ENCODE measurements at regions not wholly inside any gene's neighbourhood (a gene's known extent, or its start where the extent isn't known, plus 50 kb on each side); places are given as distances from the start of the nearest gene placed in this dataset.

DNA sequence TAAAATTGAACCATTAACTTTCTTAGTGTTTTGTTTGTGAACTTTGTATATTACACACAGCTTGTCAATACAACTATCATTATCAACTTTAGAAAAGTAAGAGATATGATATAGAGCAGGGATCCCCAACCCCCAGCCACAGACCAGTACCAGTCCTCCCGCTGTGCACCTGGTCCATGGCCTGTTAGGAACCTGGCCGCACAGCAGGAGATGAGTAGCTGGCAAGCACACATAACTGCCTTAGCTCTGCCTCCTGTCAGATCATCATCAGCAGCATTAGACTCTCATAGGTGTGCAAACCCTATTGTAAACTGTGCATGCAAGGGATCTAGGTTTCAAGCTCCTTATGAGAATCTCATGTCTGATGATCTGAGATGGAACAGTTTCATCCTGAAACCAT lies 491.0 kb upstream of the NXPH2 start:
- no peak for DNase-seq (ENCODE audit: low spot score)

DNA sequence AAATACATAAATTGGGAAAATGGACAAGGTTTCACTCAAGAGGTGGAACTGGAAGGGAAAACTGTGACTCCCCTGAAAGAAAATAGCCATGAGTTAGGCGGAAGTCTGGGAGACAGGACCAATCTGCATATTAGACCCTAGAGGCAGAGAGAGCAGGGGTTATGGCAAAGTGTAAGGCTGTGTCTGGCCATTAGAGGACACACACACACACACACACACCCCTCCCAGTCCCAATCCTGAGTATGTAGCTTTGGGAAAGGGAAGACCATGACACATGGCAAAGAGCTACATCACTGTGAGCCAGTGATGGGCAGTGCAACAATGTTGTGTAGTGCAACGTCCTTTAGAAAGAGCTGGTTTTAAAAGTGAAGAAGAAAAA lies 479.9 kb upstream of the NXPH2 start:
- no peak for DNase-seq (ENCODE audit: low spot score)

DNA sequence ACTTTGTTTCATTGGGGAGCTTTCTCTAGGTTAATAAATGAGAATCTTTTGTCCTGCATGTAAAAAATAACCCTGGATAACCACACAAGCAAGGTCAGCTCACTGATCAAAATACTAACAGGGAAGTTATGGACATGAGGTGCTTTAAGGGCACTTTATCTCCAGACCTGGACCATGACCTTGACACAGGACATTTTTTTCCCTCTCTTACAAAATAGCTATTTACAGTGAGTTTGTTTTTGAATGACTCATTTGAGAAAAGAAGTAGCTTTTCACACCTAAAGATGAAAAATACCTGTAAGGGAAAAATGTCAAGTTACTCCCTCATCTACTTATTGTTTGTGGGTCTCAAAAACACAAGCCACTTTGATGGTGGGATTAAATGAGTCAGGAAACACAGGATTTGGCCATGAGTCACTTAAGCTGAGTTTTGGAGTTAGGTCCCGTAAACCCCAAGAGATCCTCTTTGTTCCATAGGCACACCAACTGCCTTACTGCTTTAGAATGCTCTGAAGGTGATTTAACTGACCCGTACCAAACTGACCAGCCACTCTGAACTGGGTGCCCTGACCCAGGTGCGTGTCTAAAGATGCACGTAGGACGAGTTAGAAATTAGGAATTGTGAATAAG lies 479.3 kb upstream of the NXPH2 start:
- no peak for DNase-seq (ENCODE audit: low spot score)

DNA sequence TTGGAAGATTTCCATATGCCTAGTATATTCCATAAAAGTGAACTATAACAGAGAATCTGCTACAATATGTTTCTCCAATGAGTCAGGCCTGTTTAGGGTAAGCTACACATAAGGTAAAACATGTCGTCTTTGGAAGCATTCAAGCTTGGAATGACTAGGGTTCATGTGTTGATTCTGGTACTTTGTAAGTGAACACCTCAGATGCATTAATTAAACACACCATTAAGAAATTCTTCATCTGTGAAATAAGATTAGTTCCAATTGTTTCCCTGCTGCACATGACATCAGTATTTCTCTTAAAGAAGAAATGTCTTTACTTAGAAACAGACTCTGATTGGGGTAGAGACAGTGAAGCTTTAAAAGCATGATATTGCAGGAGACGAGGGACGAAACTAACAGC lies 461.1 kb upstream of the NXPH2 start:
- no peak for DNase-seq (ENCODE audit: low spot score)

DNA sequence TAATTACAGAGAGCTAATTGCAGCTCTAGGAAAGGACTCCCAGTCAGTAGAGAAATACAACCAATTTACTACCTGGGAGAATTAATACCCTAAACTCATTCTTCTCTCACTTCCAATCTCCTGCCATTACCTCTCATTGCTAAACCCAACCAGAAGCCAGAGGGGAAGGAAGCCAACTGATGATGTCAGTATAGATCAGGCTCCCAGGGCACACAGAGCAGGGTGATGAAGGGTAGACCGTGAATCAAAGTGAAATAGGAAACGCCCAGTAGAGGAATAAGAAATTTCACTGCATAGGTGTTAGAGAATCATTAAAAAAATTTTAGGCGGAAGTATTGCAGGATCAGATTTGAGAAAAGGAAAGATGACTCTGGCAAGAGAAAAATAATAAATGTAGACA lies 456.8 kb upstream of the NXPH2 start:
- DNase-seq (ENCODE audit: low spot score): no peak

DNA sequence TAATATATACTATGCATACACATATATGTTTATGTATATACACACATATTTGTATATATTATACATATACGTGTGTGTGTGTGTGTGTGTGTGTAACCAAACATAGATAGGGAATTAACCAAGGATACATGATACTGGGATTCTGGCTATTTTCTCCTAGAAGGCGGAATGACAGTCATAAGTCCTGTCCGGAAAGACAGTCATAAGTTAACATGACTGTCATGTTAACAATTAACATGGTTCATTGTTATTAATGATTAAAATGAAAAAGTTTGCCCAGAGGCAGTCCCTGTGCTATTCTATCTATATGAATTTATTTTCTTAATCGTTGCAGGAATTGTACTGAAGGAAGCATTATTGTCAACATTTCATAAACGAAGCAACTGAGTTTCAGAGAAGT lies 450.7 kb upstream of the NXPH2 start:
- no peak for DNase-seq (ENCODE audit: low spot score)

DNA sequence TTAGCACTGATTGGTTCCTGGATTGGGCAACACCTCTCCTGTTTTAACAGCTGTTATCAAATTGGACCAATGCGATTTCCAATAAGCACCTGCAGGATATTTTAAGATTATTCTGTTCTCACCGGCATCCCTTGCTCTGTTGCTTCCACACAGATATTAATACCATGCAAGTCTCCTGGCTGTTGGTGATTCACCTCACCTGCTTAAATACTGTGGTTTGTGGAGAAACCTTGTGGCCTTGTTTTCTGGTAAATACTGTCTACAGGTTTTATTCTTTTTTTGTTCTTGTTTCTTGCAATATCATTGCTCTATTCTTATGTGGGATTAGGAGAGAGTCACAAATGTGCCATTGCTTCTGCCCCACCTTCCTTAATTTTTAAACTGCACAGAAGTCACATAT lies 448.1 kb upstream of the NXPH2 start:
- no peak for DNase-seq (ENCODE audit: low spot score)

DNA sequence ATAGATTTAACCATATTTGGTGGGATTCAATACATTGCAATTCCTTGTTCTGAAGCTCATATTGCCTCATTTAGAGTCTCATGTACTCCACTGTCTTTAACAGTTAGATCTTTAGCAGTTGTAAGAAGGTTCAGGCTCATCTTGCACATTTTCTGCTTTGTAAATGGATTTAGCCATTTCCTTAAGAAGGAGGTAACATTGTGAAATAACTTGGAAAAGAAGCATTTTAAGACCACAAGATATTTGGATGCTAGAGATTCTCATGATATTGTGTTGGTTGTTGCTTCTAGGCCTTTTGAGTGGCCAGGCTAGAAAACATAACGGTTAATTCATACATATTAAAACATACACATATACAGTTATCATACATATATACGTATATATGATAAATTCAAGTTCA lies 445.8 kb upstream of the NXPH2 start:
- no peak for DNase-seq (ENCODE audit: low spot score)

DNA sequence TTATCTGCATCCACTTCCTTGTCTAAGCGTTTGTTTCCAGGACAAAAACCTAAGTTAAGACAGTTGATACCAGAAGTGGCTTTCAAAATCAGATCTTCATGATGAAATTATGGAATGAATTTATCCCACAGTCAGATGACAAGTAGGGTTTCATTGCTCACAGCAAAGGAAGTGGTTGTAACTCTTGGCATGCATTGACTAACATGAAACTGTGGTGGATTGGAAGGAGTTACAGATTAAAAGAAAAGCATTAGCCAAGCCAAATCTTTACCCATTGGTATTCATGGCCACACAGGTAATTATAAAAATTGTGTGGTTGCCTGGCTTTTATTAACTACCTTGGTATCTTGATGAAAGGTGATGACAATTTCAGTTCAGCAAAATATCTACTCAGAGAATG lies 438.0 kb upstream of the NXPH2 start:
- no peak for DNase-seq (ENCODE audit: low spot score)

DNA sequence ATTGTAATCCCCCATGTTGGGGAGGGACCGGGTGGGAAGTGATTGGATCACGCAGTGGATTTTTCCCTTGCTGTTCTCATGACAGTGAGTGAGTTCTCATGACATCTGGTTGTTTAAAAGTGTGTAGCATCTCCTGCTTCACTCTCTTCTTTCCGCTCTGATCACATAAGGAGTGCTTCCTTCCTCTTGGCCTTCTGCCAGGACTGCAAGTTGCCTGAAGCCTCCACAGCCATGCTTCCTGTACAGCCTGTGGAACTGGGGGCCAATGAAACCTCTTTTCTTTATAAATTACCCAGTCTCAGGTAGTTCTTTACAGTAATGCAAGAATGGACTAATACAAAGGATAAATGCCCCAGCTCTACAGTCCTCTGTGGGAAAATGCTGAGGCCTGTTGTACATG lies 437.5 kb upstream of the NXPH2 start:
- no peak for DNase-seq (ENCODE audit: low spot score)

DNA sequence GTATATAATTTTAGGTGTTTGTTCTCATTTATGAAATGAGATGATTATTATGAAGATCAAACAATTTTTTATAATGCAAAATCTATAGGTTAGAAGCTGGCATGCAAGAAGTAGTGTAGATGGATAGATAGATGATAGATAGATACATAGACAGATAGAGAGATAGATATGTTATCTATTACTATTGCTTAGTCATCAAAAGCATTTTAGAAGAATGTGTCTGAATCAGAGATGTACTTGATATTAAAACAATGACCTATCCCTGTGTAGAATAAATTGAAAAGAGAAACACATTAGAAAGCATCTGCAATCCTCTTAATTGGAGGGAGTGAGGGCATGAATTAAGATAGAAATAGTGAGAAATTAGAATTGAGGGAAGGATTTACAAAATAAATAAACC lies 436.2 kb upstream of the NXPH2 start:
- DNase-seq (ENCODE audit: low spot score): no peak

DNA sequence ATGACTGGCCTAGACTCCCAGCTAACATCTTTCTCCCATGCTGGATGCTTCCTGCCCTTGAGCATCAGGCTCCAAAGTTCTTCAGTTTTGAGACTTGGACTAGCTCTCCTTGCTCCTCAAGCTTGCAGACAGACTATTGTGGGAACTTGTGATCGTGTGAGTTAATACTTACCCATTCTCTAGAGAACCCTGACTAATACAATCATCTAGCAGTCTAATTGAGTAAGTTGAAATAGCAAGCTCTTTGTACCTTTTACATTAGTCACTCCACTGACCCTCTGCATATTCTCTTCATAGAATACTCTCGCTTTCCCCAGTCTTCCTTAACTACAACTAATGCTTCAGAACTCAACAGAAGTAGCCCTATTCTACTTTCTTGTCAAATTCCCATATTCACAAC lies 434.6 kb upstream of the NXPH2 start:
- no peak for DNase-seq (ENCODE audit: low spot score)

DNA sequence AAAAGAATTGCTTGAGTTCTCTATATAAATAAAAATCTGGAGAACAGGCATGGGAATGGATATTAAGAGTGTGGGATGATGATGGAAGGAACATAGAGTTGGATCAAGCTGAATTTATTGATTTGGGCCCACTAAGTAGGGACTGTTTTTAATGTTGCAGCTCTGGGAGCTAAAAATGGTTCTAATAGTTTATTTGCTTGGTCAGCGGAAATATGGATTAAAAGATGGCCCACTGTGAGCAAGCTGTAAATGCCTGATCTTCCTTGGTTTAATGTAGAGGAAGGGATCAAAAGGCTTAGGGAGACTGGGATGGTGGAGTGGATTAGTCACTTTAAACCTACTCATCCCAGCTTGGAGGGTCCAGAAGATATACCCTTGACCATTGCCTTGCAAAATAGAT lies 429.4 kb upstream of the NXPH2 start:
- no peak for DNase-seq (ENCODE audit: low spot score)

DNA sequence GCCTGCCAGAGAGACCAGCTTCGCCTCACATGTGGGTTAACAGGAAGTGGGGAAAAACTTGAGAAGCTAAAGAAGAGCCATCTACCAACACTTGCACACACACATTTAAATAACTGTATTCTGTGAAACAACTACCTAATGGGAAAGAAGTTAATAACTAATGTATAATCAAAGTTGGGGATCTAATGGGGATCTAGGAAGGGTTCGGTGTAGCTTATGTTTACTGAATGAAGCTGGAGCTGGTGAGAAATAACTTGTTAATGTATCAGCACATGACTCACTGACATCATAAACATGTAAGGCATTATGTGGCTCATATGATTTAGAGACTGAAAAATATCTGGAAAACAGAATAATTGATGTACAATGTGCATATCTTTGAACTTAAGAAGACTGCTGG lies 421.3 kb upstream of the NXPH2 start:
- no peak for DNase-seq (ENCODE audit: low spot score)

DNA sequence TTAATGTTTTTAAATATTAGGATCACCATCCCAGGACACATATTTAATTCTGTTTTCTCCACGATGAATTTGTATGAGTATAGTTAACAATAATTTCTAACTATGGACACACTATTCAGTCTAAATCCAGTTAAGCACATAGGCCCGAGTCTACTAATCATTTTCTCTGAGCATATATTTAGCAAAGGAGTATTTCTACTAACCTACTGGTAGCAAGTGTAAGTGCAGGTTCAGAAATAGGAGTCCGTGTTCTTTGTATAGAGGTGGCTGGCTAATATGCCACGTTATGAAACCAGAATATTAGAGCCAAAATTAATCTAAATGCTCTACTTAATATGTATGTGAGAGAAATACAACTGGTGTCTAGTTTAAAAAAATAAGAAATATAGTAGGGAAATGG lies 416.6 kb upstream of the NXPH2 start:
- no peak for DNase-seq (ENCODE audit: low spot score)

DNA sequence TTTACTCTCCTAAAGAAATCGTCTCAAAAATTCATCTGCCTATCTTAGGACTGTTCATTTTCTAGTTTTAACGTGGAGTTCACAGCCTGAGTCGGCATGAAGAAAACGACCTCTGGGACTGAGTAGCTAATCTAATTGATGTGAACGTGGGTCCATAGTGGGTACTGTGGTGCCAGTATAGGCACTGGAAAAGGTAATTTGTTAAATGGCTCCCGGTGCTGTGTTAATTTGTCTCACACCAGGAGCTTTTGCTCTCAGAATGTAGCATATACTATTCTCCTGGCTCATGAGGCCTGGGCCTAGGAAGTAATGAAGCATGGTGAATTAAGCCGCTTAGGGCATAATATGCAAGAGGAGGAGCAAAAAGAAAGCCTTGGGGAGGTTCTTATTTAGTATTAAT lies 414.4 kb upstream of the NXPH2 start:
- DNase-seq (ENCODE audit: low spot score): no peak

DNA sequence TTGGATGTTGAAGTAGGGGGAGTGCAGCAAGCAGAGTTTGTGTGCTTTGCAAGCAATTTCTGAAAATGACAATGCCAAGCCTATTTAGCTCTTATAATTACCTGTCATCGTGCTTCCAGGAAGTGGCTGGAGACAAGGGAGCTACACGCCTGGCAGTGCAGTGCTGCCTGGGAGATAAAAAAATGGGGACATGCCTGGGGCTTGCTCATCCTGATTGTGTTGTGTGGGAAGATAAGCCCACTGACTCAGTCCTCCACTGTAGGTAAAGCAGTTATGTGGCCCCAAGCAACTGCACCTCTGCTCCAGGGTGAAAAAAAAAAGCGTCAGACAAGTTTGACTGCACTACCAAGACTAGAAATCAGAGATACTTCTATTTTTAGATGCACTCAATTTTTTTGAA lies 396.9 kb upstream of the NXPH2 start:
- no peak for DNase-seq (ENCODE audit: low spot score)

DNA sequence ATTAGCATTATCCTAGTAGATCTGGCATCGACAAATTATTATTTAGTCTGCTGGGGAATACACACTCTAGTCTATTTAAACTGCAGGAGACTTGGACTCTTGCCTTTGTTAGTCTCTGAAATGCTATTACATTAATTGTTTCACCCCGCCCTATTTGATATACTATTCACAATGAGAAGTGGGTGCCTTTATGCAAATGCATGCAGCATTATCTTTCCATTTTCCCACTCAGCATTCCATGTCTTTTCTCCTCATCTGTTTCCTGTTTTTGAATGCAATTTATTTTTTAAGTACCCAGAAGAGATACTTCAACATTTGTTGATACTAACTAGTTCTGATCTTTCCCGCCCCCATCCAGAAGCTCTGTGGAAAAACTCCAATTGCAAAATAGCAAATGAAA lies 395.3 kb upstream of the NXPH2 start:
- DNase-seq (ENCODE audit: low spot score): no peak

DNA sequence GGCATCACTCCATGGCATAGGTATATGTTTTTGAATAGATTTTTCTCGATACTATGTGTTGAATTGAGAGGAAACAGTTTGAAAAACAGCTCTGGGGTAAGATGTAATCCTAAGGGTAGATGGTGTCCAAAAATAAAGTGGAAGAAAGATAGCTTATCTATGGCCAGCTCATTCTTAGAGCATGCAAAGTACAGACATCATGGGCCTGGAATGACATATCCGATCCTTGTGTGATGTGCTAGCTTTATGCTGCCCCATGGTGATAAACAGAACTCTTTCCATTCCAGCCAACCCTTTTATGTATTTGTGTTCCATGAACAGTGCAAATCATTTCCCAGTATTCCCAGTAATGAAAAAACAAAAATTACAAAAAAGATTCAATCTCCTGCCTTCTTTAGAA lies 390.2 kb upstream of the NXPH2 start:
- DNase-seq (ENCODE audit: low spot score): no peak

DNA sequence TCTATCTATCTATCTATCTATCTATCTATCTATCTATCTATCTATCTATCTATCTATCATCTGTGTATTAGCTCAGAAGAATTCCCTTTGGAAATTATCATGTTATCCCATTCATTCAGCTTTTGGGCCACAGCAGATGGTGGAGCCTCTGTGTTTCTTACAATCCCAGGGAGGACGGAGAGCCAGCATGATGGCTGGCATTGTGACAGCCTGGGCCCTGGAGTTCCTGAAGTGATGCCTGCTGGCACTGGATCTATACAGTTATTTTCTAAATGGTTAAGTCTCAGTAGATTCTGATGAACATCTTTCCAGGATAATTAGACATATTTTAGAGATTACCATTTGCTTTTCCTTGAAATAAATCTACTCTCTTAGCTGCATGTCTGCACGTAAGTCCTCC lies 385.4 kb upstream of the NXPH2 start:
- no peak for DNase-seq (ENCODE audit: low spot score)

DNA sequence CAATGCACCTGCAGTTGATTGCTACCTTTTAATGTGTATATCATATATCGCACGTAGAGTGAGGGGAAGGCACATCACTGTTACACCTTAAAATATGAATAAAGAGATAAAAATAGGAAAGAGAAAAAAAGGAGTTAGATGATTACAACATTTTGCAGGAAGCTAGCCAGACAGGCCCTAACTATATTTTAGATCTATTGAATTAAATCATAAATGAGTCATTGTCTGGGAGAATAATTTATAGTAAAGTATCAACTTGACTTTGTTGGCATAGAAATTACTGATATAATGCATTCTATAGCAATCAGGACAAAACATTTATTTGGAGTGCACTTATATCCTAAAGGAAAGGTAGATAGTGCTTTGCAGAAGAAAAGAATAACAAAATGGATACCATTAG lies 384.9 kb upstream of the NXPH2 start:
- no peak for DNase-seq (ENCODE audit: low spot score)

DNA sequence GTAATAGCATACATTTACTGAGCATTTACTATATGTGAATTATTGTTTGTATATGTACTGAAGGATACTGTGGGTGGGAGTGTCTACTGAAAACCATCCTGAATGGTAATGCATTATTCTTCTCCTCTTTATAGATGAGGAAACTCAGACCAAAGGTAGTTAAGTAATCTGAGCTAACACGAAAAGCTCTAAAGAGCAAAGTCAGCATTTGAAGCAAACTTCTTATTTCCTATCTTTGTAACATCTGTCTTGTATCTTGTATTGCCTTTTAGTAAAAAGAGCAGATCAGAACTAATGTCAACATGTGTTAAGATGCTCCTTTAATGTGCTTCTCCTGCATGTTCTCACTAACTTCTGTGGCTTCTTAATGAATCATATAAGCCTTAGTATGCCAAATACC lies 382.8 kb upstream of the NXPH2 start:
- DNase-seq (ENCODE audit: low spot score): no peak

DNA sequence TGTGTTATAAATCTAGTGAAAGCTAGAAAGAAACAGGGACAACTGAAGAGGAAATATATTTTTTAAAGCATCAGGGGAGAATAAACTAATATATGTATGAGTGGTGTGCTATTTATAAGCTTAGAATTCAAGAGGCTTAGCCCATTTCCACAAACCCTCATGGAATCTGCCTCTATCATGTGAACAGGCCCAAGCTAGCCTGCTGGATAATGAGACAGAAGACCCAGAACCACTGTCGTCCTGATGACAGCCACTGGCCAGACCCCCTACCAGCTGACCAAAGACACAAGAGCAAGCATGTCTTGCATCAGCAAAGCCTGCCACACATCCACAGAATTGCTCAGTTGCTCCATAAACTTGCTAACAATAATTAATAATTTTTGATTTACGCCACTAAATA lies 382.3 kb upstream of the NXPH2 start:
- no peak for DNase-seq (ENCODE audit: low spot score)

DNA sequence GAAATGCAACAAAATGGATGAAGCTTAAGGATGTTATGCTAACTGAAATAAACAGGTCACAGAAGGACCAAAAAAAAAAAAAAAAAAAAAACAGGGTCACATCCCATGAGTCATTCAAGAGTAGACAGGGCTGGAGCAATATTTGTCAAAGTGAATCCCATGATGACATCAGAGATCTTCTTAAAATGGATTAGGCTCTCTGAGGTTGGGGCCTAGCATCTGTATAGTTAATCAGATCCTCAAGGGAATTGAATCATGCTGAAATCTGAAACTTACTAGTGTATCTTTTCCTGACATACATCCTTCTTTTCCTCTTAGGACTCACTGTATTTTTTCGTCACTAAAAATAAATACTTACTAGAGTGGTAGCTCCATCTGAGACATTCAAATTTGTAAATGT lies 380.6 kb upstream of the NXPH2 start:
- no peak for DNase-seq (ENCODE audit: low spot score)

DNA sequence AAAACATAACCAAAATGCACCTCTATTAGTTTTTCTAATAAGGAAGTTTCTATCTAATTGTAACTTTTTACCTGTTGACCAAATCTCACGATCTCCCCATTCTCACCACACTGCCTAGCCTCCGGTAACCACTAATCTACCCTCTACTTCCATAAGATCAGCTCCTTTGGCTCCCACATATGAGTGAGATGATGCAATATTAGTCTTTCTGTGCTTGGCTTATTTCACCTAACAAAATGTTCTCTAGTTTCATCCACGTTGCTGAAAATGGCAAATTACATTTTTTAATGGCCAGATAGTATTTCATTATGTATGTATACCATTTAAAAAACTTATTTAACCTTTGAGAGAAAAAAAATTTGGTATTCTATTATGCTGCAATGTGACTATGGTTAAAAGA lies 379.0 kb upstream of the NXPH2 start:
- no peak for DNase-seq (ENCODE audit: low spot score)

Measured in COLO829 (cell line).